NCI-H128 (cell line): ENCODE measurements at regions not wholly inside any gene's neighbourhood (a gene's known extent, or its start where the extent isn't known, plus 50 kb on each side); places are given as distances from the start of the nearest gene placed in this dataset.
"Not testable (repeated sequence)": the region's sequence is repeated elsewhere in the genome, so short reads cannot be mapped to it uniquely, and the experiment has no call there.

Source experiments
- DNase-seq: peaks from one replicate; lab custom pipeline; 2025; ENCODE audit not compliant: unreplicated experiment; lab: John Stamatoyannopoulos, UW

GRCh38 chr4:73348185-73348584 is 55.9 kb upstream of the ALB start:
- no peak for DNase-seq

- no peak for DNase-seq
Observed at GRCh38 chr4:73347497-73347896, 56.6 kb upstream of the ALB start.

- no peak for DNase-seq
Observed at GRCh38 chr4:73345399-73345975, 58.6 kb upstream of the ALB start.

- DNase-seq: no peak
Observed at GRCh38 chr4:73344106-73344505, 60.0 kb upstream of the ALB start.

- no peak for DNase-seq
Observed at GRCh38 chr4:73343432-73343831, 60.7 kb upstream of the ALB start.

GRCh38 chr4:73341454-73341853 is 62.6 kb upstream of the ALB start:
- DNase-seq: peak; percentile 45

- no peak for DNase-seq
Observed at GRCh38 chr4:73340917-73341316, 63.2 kb upstream of the ALB start.

- no peak for DNase-seq
Observed at GRCh38 chr4:73335679-73336078, 68.4 kb upstream of the ALB start.

- DNase-seq: not testable (repeated sequence)
Observed at GRCh38 chr4:73332012-73332411, 72.1 kb upstream of the ALB start.

- no peak for DNase-seq
Observed at GRCh38 chr4:73329300-73329699, 70.7 kb upstream of the ANKRD17 start.

GRCh38 chr4:73325776-73326175 is 67.2 kb upstream of the ANKRD17 start:
- DNase-seq: not testable (repeated sequence)

GRCh38 chr4:73317092-73317491 is 58.5 kb upstream of the ANKRD17 start:
- DNase-seq: no peak

GRCh38 chr4:73315091-73315490 is 56.5 kb upstream of the ANKRD17 start:
- no peak for DNase-seq

GRCh38 chr4:73312967-73313366 is 54.4 kb upstream of the ANKRD17 start:
- no peak for DNase-seq

- DNase-seq: no peak
Observed at GRCh38 chr4:73311428-73311827, 52.8 kb upstream of the ANKRD17 start.

GRCh38 chr4:73309211-73309610 is 50.6 kb upstream of the ANKRD17 start:
- DNase-seq: no peak
